HFFc6 (cell line): ENCODE measurements at regions not wholly inside any gene's neighbourhood (a gene's known extent, or its start where the extent isn't known, plus 50 kb on each side); places are given as distances from the start of the nearest gene placed in this dataset.

Source experiments
- DNase-seq: peaks from one replicate; pipeline ENCODE4 v3.0.0-alpha.2; 2018
- H3K27ac Mint-ChIP-seq: 2 replicates; pipeline ENCODE4 v1.8.0; 2020; ENCODE audit warnings: mild to moderate bottlenecking, mixed read lengths
- H3K27me3 Mint-ChIP-seq: 2 replicates; pipeline ENCODE4 v1.8.0; 2021; ENCODE audit warnings: mild to moderate bottlenecking, moderate library complexity, mixed read lengths; ENCODE audit not compliant: insufficient read depth
- H3K36me3 Mint-ChIP-seq: 2 replicates; pipeline ENCODE4 v1.8.0; 2021; ENCODE audit warnings: low read depth, mixed read lengths
- H3K4me1 Mint-ChIP-seq: 2 replicates; pipeline ENCODE4 v1.8.0; 2020; ENCODE audit warnings: low read depth, mixed read lengths
- H3K4me3 Mint-ChIP-seq: 2 replicates; pipeline ENCODE4 v1.8.0; 2020; ENCODE audit warnings: mild to moderate bottlenecking, moderate library complexity, mixed read lengths
- H3K9me3 Mint-ChIP-seq: 2 replicates; pipeline ENCODE4 v1.8.0; 2020; ENCODE audit warnings: mild to moderate bottlenecking, mixed read lengths
- TF ChIP-seq, protein P1 (sequence below): fragments of 200-600 bp; sonication (generic); IDR thresholded peaks from 2 replicates; pipeline ENCODE4 v1.5.0; 2021; ENCODE audit warnings: antibody characterized with exemption, mild to moderate bottlenecking

DNA sequence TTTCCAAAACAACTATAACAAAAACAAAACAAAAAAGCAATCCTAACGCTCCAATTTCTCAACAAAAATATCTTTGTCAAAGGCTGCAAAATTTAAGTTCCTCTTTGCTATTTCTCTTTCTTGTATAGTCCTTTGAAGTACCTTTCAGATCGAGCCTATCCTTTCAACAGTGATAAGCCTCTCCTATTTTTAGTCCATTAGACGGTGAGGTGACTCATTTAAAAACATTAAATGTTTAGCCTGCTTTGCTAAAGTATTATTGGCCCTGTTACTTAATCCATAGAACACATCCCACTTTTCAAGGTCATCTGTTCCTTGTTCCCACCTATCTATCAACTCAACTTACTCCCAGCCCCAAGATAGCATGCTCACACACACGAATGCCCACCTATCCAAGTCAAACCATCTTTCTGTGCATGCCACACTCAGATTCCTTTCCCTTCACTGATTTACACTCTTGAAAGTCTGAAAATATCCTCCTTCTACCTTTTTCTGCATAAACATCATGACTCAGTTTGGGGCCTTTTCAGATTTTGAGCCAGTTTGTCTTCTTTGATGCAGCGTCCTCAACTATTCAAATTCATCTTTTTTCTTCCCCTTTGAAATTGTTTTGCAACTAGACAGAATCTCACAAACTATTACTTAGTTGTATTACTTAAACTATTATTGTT, 224.9 kb upstream of the TMEM229A start:
- Mint-ChIP-seq H3K36me3 (peaks cover 5% of the 10 kb centered on the region; the same call in 1 of the 2 replicates), H3K4me3 (no peak overlapping the region), H3K4me1 (no peaks in the 10 kb centered on the region), H3K9me3 (peaks cover 40% of the 10 kb centered on the region), H3K27ac (no peak overlapping the region), H3K27me3 (peaks cover 1% of the 10 kb centered on the region)
- TF ChIP-seq, protein P1, sequence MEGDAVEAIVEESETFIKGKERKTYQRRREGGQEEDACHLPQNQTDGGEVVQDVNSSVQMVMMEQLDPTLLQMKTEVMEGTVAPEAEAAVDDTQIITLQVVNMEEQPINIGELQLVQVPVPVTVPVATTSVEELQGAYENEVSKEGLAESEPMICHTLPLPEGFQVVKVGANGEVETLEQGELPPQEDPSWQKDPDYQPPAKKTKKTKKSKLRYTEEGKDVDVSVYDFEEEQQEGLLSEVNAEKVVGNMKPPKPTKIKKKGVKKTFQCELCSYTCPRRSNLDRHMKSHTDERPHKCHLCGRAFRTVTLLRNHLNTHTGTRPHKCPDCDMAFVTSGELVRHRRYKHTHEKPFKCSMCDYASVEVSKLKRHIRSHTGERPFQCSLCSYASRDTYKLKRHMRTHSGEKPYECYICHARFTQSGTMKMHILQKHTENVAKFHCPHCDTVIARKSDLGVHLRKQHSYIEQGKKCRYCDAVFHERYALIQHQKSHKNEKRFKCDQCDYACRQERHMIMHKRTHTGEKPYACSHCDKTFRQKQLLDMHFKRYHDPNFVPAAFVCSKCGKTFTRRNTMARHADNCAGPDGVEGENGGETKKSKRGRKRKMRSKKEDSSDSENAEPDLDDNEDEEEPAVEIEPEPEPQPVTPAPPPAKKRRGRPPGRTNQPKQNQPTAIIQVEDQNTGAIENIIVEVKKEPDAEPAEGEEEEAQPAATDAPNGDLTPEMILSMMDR, result no peak
- no peak for DNase-seq

GRCh38 chr7:124255041-124255655, 222.3 kb upstream of the TMEM229A start:
- H3K4me3 Mint-ChIP-seq, result no peak overlapping the region
- peaks cover 35% of the 10 kb centered on the region for H3K9me3 Mint-ChIP-seq
- no peak for DNase-seq
- H3K27ac Mint-ChIP-seq, result no peak overlapping the region
- no peaks in the 10 kb centered on the region for H3K4me1 Mint-ChIP-seq
- H3K27me3 Mint-ChIP-seq, result peaks cover 1% of the 10 kb centered on the region
- peaks cover 5% of the 10 kb centered on the region; the same call in 1 of the 2 replicates for H3K36me3 Mint-ChIP-seq
- TF ChIP-seq, protein P1, result no peak

DNA sequence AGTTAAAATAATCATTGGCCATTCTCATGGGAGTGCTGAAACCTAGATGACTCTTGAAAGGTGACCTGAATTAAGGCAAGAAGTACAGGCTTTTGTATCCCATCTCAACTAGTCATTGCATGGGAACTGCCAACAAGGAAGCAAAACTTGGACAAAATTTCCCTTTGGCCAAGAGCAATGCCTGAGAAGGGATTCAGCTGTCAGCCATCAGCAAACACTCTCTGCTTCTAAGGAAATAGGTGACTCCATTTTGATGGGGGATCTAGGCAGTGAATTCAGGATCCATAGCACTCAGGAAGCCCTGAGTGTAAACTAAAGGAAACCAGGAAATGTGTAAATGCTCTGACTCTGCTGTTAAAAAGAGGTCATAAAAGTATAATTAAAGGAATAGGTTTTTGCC, 221.5 kb upstream of the TMEM229A start:
- Mint-ChIP-seq H3K4me1 (no peaks in the 10 kb centered on the region), H3K36me3 (peaks cover 5% of the 10 kb centered on the region; the same call in 1 of the 2 replicates), H3K27ac (no peak overlapping the region), H3K27me3 (peaks cover 1% of the 10 kb centered on the region), H3K4me3 (no peak overlapping the region), H3K9me3 (peaks cover 28% of the 10 kb centered on the region)
- no peak for DNase-seq
- TF ChIP-seq, protein P1, result no peak

GRCh38 chr7:124251636-124252035, 218.8 kb upstream of the TMEM229A start:
- Mint-ChIP-seq H3K4me3 (no peak overlapping the region), H3K27ac (no peak overlapping the region), H3K27me3 (peaks cover 1% of the 10 kb centered on the region), H3K4me1 (no peaks in the 10 kb centered on the region), H3K36me3 (peaks cover 5% of the 10 kb centered on the region; the same call in 1 of the 2 replicates), H3K9me3 (peaks cover 22% of the 10 kb centered on the region)
- DNase-seq, result no peak
- TF ChIP-seq, protein P1, result no peak

DNA sequence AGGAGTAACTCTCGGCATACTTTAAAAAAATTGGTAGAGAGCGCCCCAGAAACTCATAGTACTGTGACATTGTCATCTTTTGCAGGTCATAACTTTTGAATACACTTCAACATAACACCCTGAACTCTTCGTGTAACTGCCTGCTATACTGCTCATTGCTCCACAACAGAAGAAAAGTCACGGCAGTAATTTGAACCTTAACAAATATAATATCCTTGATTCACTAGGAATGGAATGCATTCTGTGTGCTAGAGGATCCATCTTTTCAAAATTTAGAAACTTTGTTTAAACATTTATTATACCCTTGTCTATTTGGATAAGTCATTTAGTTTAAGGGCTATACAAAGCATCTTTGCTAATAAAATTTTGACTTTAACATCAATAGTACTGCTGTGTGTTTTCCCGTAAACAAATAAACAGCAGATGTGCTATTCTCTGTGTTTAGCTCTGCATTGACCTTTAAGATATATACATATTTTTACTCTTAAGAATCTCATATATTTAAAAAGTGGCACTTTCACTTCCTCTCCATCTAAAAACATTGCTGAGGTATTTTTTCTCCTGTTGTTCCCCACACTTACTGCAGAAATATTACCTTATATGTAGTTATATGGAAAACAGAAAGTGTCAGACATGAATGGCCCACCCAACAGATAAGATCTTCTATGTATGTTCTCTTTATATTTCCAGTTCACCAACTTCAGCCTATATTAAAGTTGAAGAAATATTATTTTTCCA, 217.6 kb upstream of the TMEM229A start:
- no peak for DNase-seq
- H3K4me1 Mint-ChIP-seq, result no peaks in the 10 kb centered on the region
- H3K27ac Mint-ChIP-seq, result no peak overlapping the region
- H3K9me3 Mint-ChIP-seq, result peaks cover 18% of the 10 kb centered on the region
- TF ChIP-seq, protein P1, result no peak
- H3K4me3 Mint-ChIP-seq, result no peak overlapping the region
- H3K27me3 Mint-ChIP-seq, result no peaks in the 10 kb centered on the region
- peaks cover 5% of the 10 kb centered on the region; the same call in 1 of the 2 replicates for H3K36me3 Mint-ChIP-seq
